A549 (cell line): ENCODE measurements at regions not wholly inside any gene's neighbourhood (a gene's known extent, or its start where the extent isn't known, plus 50 kb on each side); places are given as distances from the start of the nearest gene placed in this dataset.

ENCODE experiments used
- ATAC-seq, 2 experiments: fragments of 200-7000 bp in 1 of 2; fragments of >200 bp in 1 of 2; cut with Nextera tagmentation in 1 of 2; cut with Tn5 transposase in 1 of 2; 3 replicates each; pipeline versions ENCODE4 v1.8.0 to v1.9.1; 2018 to 2020; ENCODE audit warnings: mild to moderate bottlenecking in 1 of 2, moderate library complexity in 1 of 2
- CTCF ChIA-PET: fragments of 300-600 bp; sonication (Branson Sonifier 250); formaldehyde crosslinking; extraction: SDS; loops from one replicate; lab custom pipeline; 2021; ENCODE audit warnings: antibody characterized with exemption, inconsistent platforms; lab: Yijun Ruan, JAX
- POLR2A ChIA-PET: fragments of 350-600 bp; formaldehyde crosslinking; extraction: SDS; loops from one replicate; lab custom pipeline; 2021; ENCODE audit warnings: antibody characterized with exemption, inconsistent platforms; lab: Yijun Ruan, JAX
- DNase-seq, 2 experiments: peaks; one replicate each; pipeline versions ENCODE4 v3.0.0 to v3.0.0-alpha.2; 2011 to 2016; ENCODE audit warnings: low read depth in 1 of 2, low spot score in 1 of 2
- FAIRE-seq: peaks from 2 replicates; lab custom pipeline; 2011; peaks lifted over from hg19 to GRCh38; lab: Jason Lieb, UNC
- H3K27ac ChIP-seq, 2 experiments: fragments of >200 bp; sonication (Bioruptor Twin); formaldehyde crosslinking; 3 replicates each; pipeline ENCODE4 v1.5.1; 2016 to 2017
- H3K4me1 ChIP-seq: fragments of >200 bp; sonication (Bioruptor Twin); formaldehyde crosslinking; 3 replicates; pipeline ENCODE4 v1.6.1; 2016
- H3K4me2 ChIP-seq: fragments of >200 bp; sonication (Bioruptor Twin); formaldehyde crosslinking; 3 replicates; pipeline ENCODE4 v1.6.1; 2016
- H3K4me3 ChIP-seq: fragments of >200 bp; sonication (Bioruptor Twin); formaldehyde crosslinking; 3 replicates; pipeline ENCODE4 v1.5.1; 2016
- H3K9me3 ChIP-seq: fragments of >200 bp; sonication (Bioruptor Twin); formaldehyde crosslinking; 3 replicates; pipeline ENCODE4 v1.6.1; 2016
- ATOH8 ChIP-seq: fragments of 250-450 bp; sonication (Bioruptor Pico); IDR thresholded peaks from 2 replicates; pipeline ENCODE4 v1.5.0; 2020; ENCODE audit warnings: low read depth, mild to moderate bottlenecking, moderate library complexity
- CEBPB ChIP-seq, 2 experiments: fragments of >200 bp in 1 of 2; sonication (Bioruptor Twin) in 1 of 2; formaldehyde crosslinking in 1 of 2; IDR thresholded peaks; 2 replicates each; pipeline ENCODE4 v1.6.1; 2012 to 2016
- CTCF ChIP-seq: fragments of >200 bp; sonication (Bioruptor Twin); formaldehyde crosslinking; IDR thresholded peaks from 3 replicates; pipeline ENCODE4 v1.5.1; 2016
- EHF ChIP-seq: fragments of 250-450 bp; sonication (Bioruptor Pico); IDR thresholded peaks from 2 replicates; pipeline ENCODE4 v1.5.0; 2020; ENCODE audit warnings: mild to moderate bottlenecking
- ESRRA ChIP-seq: fragments of 150-350 bp; IDR thresholded peaks from 2 replicates; pipeline ENCODE4 v1.6.1; 2014; ENCODE audit warnings: mild to moderate bottlenecking, low read length, borderline replicate concordance
- GATA3 ChIP-seq: IDR thresholded peaks from 2 replicates; pipeline ENCODE4 v1.6.1; 2012; ENCODE audit warnings: borderline replicate concordance
- HEYL ChIP-seq: fragments of 250-450 bp; sonication (Bioruptor Pico); IDR thresholded peaks from 2 replicates; pipeline ENCODE4 v1.8.0; 2021; ENCODE audit warnings: mild to moderate bottlenecking, moderate library complexity
- HMGXB4 ChIP-seq: fragments of 250-450 bp; sonication (Bioruptor Pico); IDR thresholded peaks from 2 replicates; pipeline ENCODE4 v1.5.0; 2021; ENCODE audit warnings: mild to moderate bottlenecking, moderate library complexity, borderline replicate concordance
- HOXA7 ChIP-seq: fragments of 250-450 bp; sonication (Bioruptor Pico); IDR thresholded peaks from 2 replicates; pipeline ENCODE4 v1.5.0; 2020; ENCODE audit warnings: mild to moderate bottlenecking, moderate library complexity
- HOXB13 ChIP-seq: fragments of 250-450 bp; sonication (Bioruptor Pico); IDR thresholded peaks from 2 replicates; pipeline ENCODE4 v1.5.0; 2020; ENCODE audit warnings: low read depth, mild to moderate bottlenecking, moderate library complexity
- HOXB5 ChIP-seq: fragments of 250-450 bp; sonication (Bioruptor Pico); IDR thresholded peaks from 2 replicates; pipeline ENCODE4 v1.5.0; 2020; ENCODE audit warnings: mild to moderate bottlenecking, moderate library complexity
- MYC ChIP-seq: IDR thresholded peaks from 2 replicates; pipeline ENCODE4 v1.6.1; 2012; ENCODE audit warnings: mild to moderate bottlenecking, inconsistent platforms, low read length, improper control_type of control experiment, borderline replicate concordance
- PHF8 ChIP-seq: fragments of 200-600 bp; sonication (generic); IDR thresholded peaks from 2 replicates; pipeline ENCODE4 v1.6.1; 2016; ENCODE audit warnings: low read depth, mild to moderate bottlenecking, antibody characterized with exemption, moderate library complexity, borderline replicate concordance
- POLR2A ChIP-seq: IDR thresholded peaks from 2 replicates; pipeline ENCODE4 v1.6.1; 2012; ENCODE audit warnings: mild to moderate bottlenecking, low read length
- POLR2AphosphoS2 ChIP-seq: conservative IDR thresholded peaks from 2 replicates; pipeline ENCODE4 v1.6.1; 2012; ENCODE audit warnings: low read length, improper control_type of control experiment, inconsistent platforms
- RAD21 ChIP-seq, 2 experiments: fragments of >200 bp in 1 of 2; sonication (Bioruptor Twin) in 1 of 2; formaldehyde crosslinking in 1 of 2; IDR thresholded peaks in 1 of 2; conservative IDR thresholded peaks in 1 of 2; 2 replicates in 1 of 2; 3 replicates in 1 of 2; pipeline ENCODE4 v1.6.1; 2012 to 2018; ENCODE audit warnings: inconsistent platforms in 1 of 2
- REST ChIP-seq: fragments of 200-600 bp; sonication (generic); IDR thresholded peaks from 2 replicates; pipeline ENCODE4 v1.6.1; 2016; ENCODE audit warnings: antibody characterized with exemption, mild to moderate bottlenecking, moderate library complexity
- RNF2 ChIP-seq: fragments of 200-600 bp; sonication (generic); IDR thresholded peaks from 2 replicates; pipeline ENCODE4 v1.6.1; 2016; ENCODE audit warnings: low read depth, mild to moderate bottlenecking, antibody characterized with exemption, moderate library complexity, borderline replicate concordance
- SMC3 ChIP-seq: fragments of >200 bp; sonication (Bioruptor Twin); formaldehyde crosslinking; IDR thresholded peaks from 3 replicates; pipeline ENCODE4 v1.6.1; 2018; ENCODE audit warnings: inconsistent platforms
- TFCP2L1 ChIP-seq: fragments of 250-450 bp; sonication (Bioruptor Pico); IDR thresholded peaks from 2 replicates; pipeline ENCODE4 v1.5.0; 2021; ENCODE audit warnings: mild to moderate bottlenecking
- ZC3H11A ChIP-seq: fragments of 450-650 bp; IDR thresholded peaks from 2 replicates; pipeline ENCODE4 v1.6.1; 2014; ENCODE audit warnings: antibody characterized with exemption, mild to moderate bottlenecking
- ZSCAN20 ChIP-seq: fragments of 250-450 bp; sonication (Bioruptor Pico); IDR thresholded peaks from 2 replicates; pipeline ENCODE4 v1.8.0; 2022; ENCODE audit warnings: mild to moderate bottlenecking, moderate library complexity
- WGBS: methylation state at CpG from one replicate; pipeline ENCODE4 v1.1.6; 2017; ENCODE audit errors: missing lambda C conversion rate; 5-methylcytosine and 5-hydroxymethylcytosine counted together

GRCh38 chr7:67786021-67786420 lies 789.4 kb downstream of the TYW1 start:
- Histone ChIP-seq H3K27ac (no peak overlapping the region), H3K4me2 (no peak overlapping the region), H3K4me3 (no peak overlapping the region), H3K4me1 (no peaks in the 10 kb centered on the region), H3K9me3 (0 out of 3 replicates have a peak, but pooled peaks cover 4% of the 10 kb centered on the region)
- 33% methylated on average over 6 of the region's 6 CpGs for WGBS
- ATAC-seq (no peak), DNase-seq (no peak), FAIRE-seq (no peak)
- POLR2A ChIA-PET, result no interaction called here
- CTCF ChIA-PET, result no interaction called here
- TF ChIP-seq PHF8 (no peak), HOXB5 (no peak), RAD21 (conservative IDR thresholded peaks at IDR 0.05 in 1 of 2, IDR thresholded peaks at IDR 0.05 in 1 of 2) (no peak), TFCP2L1 (CRISPR knock-in tag) (no peak), ESRRA (no peak), HMGXB4 (CRISPR knock-in tag) (no peak), HEYL (CRISPR knock-in tag) (no peak)

GRCh38 chr7:67788669-67789068 lies 792.0 kb downstream of the TYW1 start:
- TF ChIP-seq SMC3 (peak; percentile 64), RNF2 (no peak), RAD21 (conservative IDR thresholded peaks at IDR 0.05 in 1 of 2, IDR thresholded peaks at IDR 0.05 in 1 of 2) (peak; percentile 74 to 76), CTCF (peak; percentile 47), ZC3H11A (no peak), CEBPB (IDR thresholded peaks at IDR 0.05) (no peak), PHF8 (no peak), ATOH8 (no peak), GATA3 (no peak), HOXB5 (no peak)
- Histone ChIP-seq H3K27ac (no peak overlapping the region), H3K4me3 (no peak overlapping the region), H3K4me2 (no peak overlapping the region), H3K4me1 (no peaks in the 10 kb centered on the region), H3K9me3 (0 out of 3 replicates have a peak, but pooled peaks cover 4% of the 10 kb centered on the region)
- ATAC-seq (no peak; a peak in 2 of 6 replicates), FAIRE-seq (no peak), DNase-seq (peak in 1 of 2 experiments; percentile 11)
- WGBS, result 47% methylated on average over 11 of the region's 11 CpGs
- POLR2A ChIA-PET, result no interaction called here
- CTCF ChIA-PET, result interaction anchor here (1.2 kb wide), 1 partner anchor 1409 kb away, joined by 3 read pairs; no protein-coding TSS in a partner anchor

- Histone ChIP-seq H3K4me2 (no peak overlapping the region), H3K4me3 (no peak overlapping the region), H3K4me1 (no peaks in the 10 kb centered on the region), H3K9me3 (0 out of 3 replicates have a peak, but pooled peaks cover 4% of the 10 kb centered on the region), H3K27ac (no peak overlapping the region)
- FAIRE-seq (no peak), ATAC-seq (no peak), DNase-seq (no peak)
- ChIA-PET CTCF (no interaction called here), POLR2A (no interaction called here)
- WGBS, result 16% methylated on average over 3 of the region's 3 CpGs
- TF ChIP-seq MYC, result no peak
- TF ChIP-seq EHF (CRISPR knock-in tag), result no peak
- TF ChIP-seq REST, result no peak
- no peak for TF ChIP-seq ZSCAN20 (CRISPR knock-in tag)
- TF ChIP-seq CTCF, result no peak
- no peak for TF ChIP-seq HOXB13 (CRISPR knock-in tag)
- no peak for TF ChIP-seq HOXA7 (CRISPR knock-in tag)
- no peak for TF ChIP-seq POLR2A
- TF ChIP-seq POLR2AphosphoS2, result no peak
These were observed 795.3 kb downstream of the TYW1 start for GRCh38 chr7:67791918-67792317.
